ENCODE measurements at regions not wholly inside any gene's neighbourhood (a gene's known extent, or its start where the extent isn't known, plus 50 kb on each side); places are given as distances from the start of the nearest gene placed in this dataset.

DNA sequence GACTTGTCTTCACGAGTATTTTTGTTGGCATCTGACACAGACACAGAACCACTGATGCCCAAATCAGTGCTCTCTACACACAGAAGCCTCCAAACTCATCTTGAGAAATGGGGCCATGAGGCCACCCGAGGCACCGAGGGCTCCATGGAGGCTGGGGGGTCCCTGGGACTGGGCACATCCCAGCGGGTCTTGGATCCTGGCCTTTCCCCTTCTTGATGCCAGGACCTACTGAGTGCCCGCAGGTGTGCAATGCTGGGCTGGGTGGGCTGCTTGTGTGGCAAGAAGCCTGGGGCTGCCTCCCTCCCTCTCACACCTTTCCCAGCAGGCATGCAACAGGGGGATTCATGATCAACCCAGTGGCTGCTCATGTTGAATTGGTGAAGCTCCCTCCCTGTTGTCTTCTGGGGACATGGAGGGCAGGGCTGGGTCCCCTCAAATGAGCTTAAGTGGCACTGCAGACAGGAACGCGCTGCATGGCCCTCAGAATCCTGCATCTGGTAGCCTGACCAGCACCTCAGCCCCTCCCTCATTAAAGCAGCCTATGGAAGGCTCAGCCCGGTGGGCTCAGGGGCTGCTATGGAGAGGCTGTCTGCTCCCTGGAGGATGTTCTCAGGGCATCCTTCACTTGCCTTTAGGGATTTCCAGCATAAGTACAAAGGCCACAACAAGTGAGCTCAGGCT, 63.7 kb upstream of the SIMC1 start:
- no peak overlapping the region for H3K27ac ChIP-seq (ENCODE audit: low read depth in 1 of 2, low read length in 1 of 2)
- no peak for ATAC-seq (ENCODE audit: insufficient read depth, low FRiP score)
- WGBS, 2 donors: 84 to 85% methylated on average over 8 of the region's 8 CpGs
- TF ChIP-seq, protein P1, sequence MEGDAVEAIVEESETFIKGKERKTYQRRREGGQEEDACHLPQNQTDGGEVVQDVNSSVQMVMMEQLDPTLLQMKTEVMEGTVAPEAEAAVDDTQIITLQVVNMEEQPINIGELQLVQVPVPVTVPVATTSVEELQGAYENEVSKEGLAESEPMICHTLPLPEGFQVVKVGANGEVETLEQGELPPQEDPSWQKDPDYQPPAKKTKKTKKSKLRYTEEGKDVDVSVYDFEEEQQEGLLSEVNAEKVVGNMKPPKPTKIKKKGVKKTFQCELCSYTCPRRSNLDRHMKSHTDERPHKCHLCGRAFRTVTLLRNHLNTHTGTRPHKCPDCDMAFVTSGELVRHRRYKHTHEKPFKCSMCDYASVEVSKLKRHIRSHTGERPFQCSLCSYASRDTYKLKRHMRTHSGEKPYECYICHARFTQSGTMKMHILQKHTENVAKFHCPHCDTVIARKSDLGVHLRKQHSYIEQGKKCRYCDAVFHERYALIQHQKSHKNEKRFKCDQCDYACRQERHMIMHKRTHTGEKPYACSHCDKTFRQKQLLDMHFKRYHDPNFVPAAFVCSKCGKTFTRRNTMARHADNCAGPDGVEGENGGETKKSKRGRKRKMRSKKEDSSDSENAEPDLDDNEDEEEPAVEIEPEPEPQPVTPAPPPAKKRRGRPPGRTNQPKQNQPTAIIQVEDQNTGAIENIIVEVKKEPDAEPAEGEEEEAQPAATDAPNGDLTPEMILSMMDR (IDR thresholded peaks at IDR 0.05; ENCODE audit: control extremely low read depth, extremely low read depth): no peak
- no peak overlapping the region for H3K4me3 ChIP-seq
- DNase-seq: no peak
- H3K36me3 ChIP-seq (ENCODE audit: control insufficient read depth in 4 of 4, insufficient read depth in 4 of 4, low read length in 4 of 4): no peaks in the 10 kb centered on the region
- no peaks in the 10 kb centered on the region for H3K4me1 ChIP-seq (ENCODE audit: control insufficient read depth in 5 of 5, insufficient read depth in 5 of 5, low read length in 5 of 5)
- peaks cover 0 to 7% (median 0%) of the 10 kb centered on the region in 4 donors for H3K9me3 ChIP-seq (ENCODE audit: control insufficient read depth in 4 of 4, insufficient read depth in 3 of 4, low read length in 3 of 4)
- no peak overlapping the region for H3K9ac ChIP-seq (ENCODE audit: insufficient read depth in 1 of 2, low read length in 2 of 2)
- peaks cover 0 to 6% (median 0%) of the 10 kb centered on the region in 3 donors for H3K27me3 ChIP-seq (ENCODE audit: control insufficient read depth in 3 of 3, insufficient read depth in 3 of 3, low read length in 2 of 3)

DNA sequence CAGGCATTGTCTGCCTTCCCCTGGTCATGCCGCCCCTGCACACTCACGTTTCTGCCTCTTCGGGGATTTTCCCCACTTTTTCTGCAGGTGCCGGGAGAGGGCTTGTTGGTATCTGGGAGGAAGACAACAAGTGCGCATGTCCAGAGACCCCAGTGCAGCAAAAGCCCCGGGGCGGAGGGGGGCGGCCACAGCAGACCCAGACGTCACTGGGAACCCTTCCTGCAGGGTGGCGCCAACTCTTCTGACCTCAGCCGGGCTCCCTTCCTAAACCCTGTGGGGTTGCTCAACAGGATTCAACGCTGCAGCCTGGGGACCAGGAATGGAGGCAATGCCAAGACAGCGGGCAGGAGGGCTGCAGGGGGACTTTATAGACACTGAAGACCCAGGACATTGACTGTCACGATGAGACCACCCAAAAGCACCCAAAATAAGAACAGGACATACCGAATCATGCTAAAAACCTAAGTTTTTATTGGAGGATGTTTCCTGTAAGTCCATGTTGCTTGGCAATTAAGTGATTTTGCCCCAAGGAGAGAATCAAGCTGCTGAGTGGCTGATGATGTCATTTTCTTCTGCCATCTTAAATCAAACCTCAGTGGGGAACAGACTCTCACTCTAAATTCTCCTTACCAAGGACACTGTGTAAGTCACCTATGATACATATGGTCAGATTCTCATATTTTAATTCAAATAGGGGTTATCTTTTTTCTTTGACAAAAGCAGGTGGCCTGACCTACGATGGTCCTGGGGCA, 62.9 kb upstream of the SIMC1 start:
- no peak for ATAC-seq (ENCODE audit: insufficient read depth, low FRiP score)
- Histone ChIP-seq H3K36me3 (ENCODE audit: control insufficient read depth in 4 of 4, insufficient read depth in 4 of 4, low read length in 4 of 4) (no peaks in the 10 kb centered on the region), H3K4me1 (ENCODE audit: control insufficient read depth in 5 of 5, insufficient read depth in 5 of 5, low read length in 5 of 5) (no peaks in the 10 kb centered on the region), H3K4me3 (no peak overlapping the region), H3K9me3 (ENCODE audit: control insufficient read depth in 4 of 4, insufficient read depth in 3 of 4, low read length in 3 of 4) (peaks cover 0 to 8% (median 0%) of the 10 kb centered on the region in 4 donors), H3K9ac (ENCODE audit: insufficient read depth in 1 of 2, low read length in 2 of 2) (no peak overlapping the region), H3K27ac (ENCODE audit: low read depth in 1 of 2, low read length in 1 of 2) (no peak overlapping the region), H3K27me3 (ENCODE audit: control insufficient read depth in 3 of 3, insufficient read depth in 3 of 3, low read length in 2 of 3) (peaks cover 0 to 6% (median 0%) of the 10 kb centered on the region in 3 donors)
- DNase-seq: no peak
- TF ChIP-seq, protein P1 (IDR thresholded peaks at IDR 0.05; ENCODE audit: control extremely low read depth, extremely low read depth): no peak
- WGBS, 2 donors: 84 to 85% methylated on average over 16 of the region's 16 CpGs

DNA sequence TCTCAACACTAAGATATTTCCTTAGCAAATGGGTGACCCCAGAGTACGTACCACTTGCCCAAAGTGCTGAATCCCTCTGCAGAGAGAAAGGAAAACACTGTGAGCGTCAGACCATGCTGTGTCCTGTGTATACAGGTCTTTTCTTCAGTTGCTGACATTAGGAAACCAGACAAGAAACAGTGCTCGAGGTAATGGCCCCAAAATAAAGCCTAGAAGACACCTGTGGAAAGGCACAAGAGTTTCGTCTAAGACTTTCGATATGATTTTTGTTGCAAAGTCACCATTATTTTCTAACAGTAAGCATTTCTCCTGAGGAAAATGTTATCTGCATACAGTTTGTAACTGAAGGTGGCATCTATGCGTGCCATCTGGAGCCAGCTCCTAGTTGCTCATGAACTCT, 62.0 kb upstream of the SIMC1 start:
- Histone ChIP-seq H3K9me3 (ENCODE audit: control insufficient read depth in 4 of 4, insufficient read depth in 3 of 4, low read length in 3 of 4) (peaks cover 0 to 8% (median 0%) of the 10 kb centered on the region in 4 donors), H3K4me3 (no peak overlapping the region), H3K9ac (ENCODE audit: insufficient read depth in 1 of 2, low read length in 2 of 2) (no peak overlapping the region), H3K27ac (ENCODE audit: low read depth in 1 of 2, low read length in 1 of 2) (no peak overlapping the region), H3K27me3 (ENCODE audit: control insufficient read depth in 3 of 3, insufficient read depth in 3 of 3, low read length in 2 of 3) (peaks cover 0 to 6% (median 0%) of the 10 kb centered on the region in 3 donors), H3K4me1 (ENCODE audit: control insufficient read depth in 5 of 5, insufficient read depth in 5 of 5, low read length in 5 of 5) (no peaks in the 10 kb centered on the region), H3K36me3 (ENCODE audit: control insufficient read depth in 4 of 4, insufficient read depth in 4 of 4, low read length in 4 of 4) (no peaks in the 10 kb centered on the region)
- DNase-seq: no peak
- TF ChIP-seq, protein P1 (IDR thresholded peaks at IDR 0.05; ENCODE audit: control extremely low read depth, extremely low read depth): no peak
- 83 to 86% methylated on average over 6 of the region's 6 CpGs for WGBS, 2 donors
- ATAC-seq (ENCODE audit: insufficient read depth, low FRiP score): no peak

Measured in lung (tissue), 11 donors.